Lung (tissue), 11 donors: ENCODE measurements at regions not wholly inside any gene's neighbourhood (a gene's known extent, or its start where the extent isn't known, plus 50 kb on each side); places are given as distances from the start of the nearest gene placed in this dataset.

Source experiments
- ATAC-seq: fragments of 200-7000 bp; cut with Tn5 transposase; one replicate; pipeline ENCODE4 v1.9.1; 2020; ENCODE audit warnings: moderate number of reproducible peaks; ENCODE audit not compliant: insufficient read depth, low FRiP score
- DNase-seq, 3 donors: peaks; one replicate each; pipeline ENCODE4 v3.0.0-alpha.2; 2013 to 2017
- H3K27ac ChIP-seq, 2 donors: one replicate each; pipeline ENCODE4 v1.5.1; 2013; ENCODE audit warnings: mild to moderate bottlenecking in 2 of 2, moderate library complexity in 2 of 2, control low read depth in 1 of 2, inconsistent platforms in 1 of 2, low read depth in 1 of 2, low read length in 1 of 2
- H3K27me3 ChIP-seq, 3 donors: one replicate each; pipeline ENCODE4 v1.5.1; 2013; ENCODE audit warnings: low read length in 2 of 3; ENCODE audit not compliant: control insufficient read depth in 3 of 3, insufficient read depth in 3 of 3
- H3K36me3 ChIP-seq, 4 donors: one replicate each; pipeline ENCODE4 v1.5.1; 2013; ENCODE audit warnings: low read length in 4 of 4, mild to moderate bottlenecking in 1 of 4, moderate library complexity in 1 of 4; ENCODE audit not compliant: control insufficient read depth in 4 of 4, insufficient read depth in 4 of 4
- H3K4me1 ChIP-seq, 5 donors: one replicate each; pipeline ENCODE4 v1.5.1; 2013; ENCODE audit warnings: low read length in 5 of 5, mild to moderate bottlenecking in 2 of 5, moderate library complexity in 1 of 5; ENCODE audit not compliant: control insufficient read depth in 5 of 5, insufficient read depth in 5 of 5
- H3K4me3 ChIP-seq: one replicate; pipeline ENCODE4 v1.5.1; 2013; ENCODE audit warnings: mild to moderate bottlenecking, control low read depth, moderate library complexity
- H3K9ac ChIP-seq, 2 donors: one replicate each; pipeline ENCODE4 v1.5.1; 2013; ENCODE audit warnings: low read length in 2 of 2, control low read depth in 1 of 2; ENCODE audit not compliant: insufficient read depth in 1 of 2
- H3K9me3 ChIP-seq, 4 donors: one replicate each; pipeline ENCODE4 v1.5.1; 2013; ENCODE audit warnings: low read length in 3 of 4, mild to moderate bottlenecking in 1 of 4, moderate library complexity in 1 of 4; ENCODE audit not compliant: control insufficient read depth in 4 of 4, insufficient read depth in 3 of 4
- CTCF ChIP-seq: IDR thresholded peaks from 2 replicates; pipeline ENCODE4 v1.5.1; 2012; ENCODE audit warnings: mild to moderate bottlenecking; ENCODE audit errors: control extremely low read depth, extremely low read depth
- WGBS, 2 donors: extraction: QIAGEN DNeasy Blood & Tissue Kit; methylation state at CpG; one replicate each; pipeline ENCODE4 v1.1.7; 2013; 5-methylcytosine and 5-hydroxymethylcytosine counted together
- donor health status: control.
- donor health status: control.
- donor health status: Bipolar disorder and iron deficiency.
- donor health status: healthy.
- donor health status: DM: yes; HTN: yes; CAD: no.

- no peak overlapping the region for H3K27ac ChIP-seq
- DNase-seq (no peak), ATAC-seq (no peak)
- no peak overlapping the region for H3K9ac ChIP-seq
- H3K4me3 ChIP-seq: no peak overlapping the region
- 97 to 100% methylated on average over 1 of the region's 1 CpG for WGBS, 2 donors
- no peaks in the 10 kb centered on the region for H3K4me1 ChIP-seq
- H3K27me3 ChIP-seq: no peaks in the 10 kb centered on the region
- peaks cover 0 to 2% (median 0%) of the 10 kb centered on the region in 4 donors for H3K9me3 ChIP-seq
- H3K36me3 ChIP-seq: no peaks in the 10 kb centered on the region
- no peak for TF ChIP-seq CTCF
Measured at GRCh38 chr1:17995480-17995879, 112.1 kb upstream of the IGSF21 start.

GRCh38 chr1:17998889-17999288, 108.7 kb upstream of the IGSF21 start:
- WGBS, 2 donors: 74 to 83% methylated on average over 6 of the region's 6 CpGs
- Histone ChIP-seq H3K9ac (no peak overlapping the region), H3K36me3 (no peaks in the 10 kb centered on the region), H3K9me3 (peaks cover 0 to 2% (median 0%) of the 10 kb centered on the region in 4 donors), H3K27me3 (peaks cover 0 to 6% (median 0%) of the 10 kb centered on the region in 3 donors), H3K27ac (no peak overlapping the region), H3K4me3 (no peak overlapping the region), H3K4me1 (no peaks in the 10 kb centered on the region)
- no peak for DNase-seq
- no peak for ATAC-seq
- TF ChIP-seq CTCF: no peak

GRCh38 chr1:17999884-18000283, 107.7 kb upstream of the IGSF21 start:
- H3K9me3 ChIP-seq: peaks cover 0 to 4% (median 0%) of the 10 kb centered on the region in 4 donors
- no peaks in the 10 kb centered on the region for H3K36me3 ChIP-seq
- H3K4me1 ChIP-seq: no peaks in the 10 kb centered on the region
- H3K9ac ChIP-seq: no peak overlapping the region
- ATAC-seq (no peak), DNase-seq (no peak)
- 68 to 72% methylated on average over 3 of the region's 3 CpGs for WGBS, 2 donors
- TF ChIP-seq CTCF: no peak
- no peak overlapping the region for H3K4me3 ChIP-seq
- H3K27ac ChIP-seq: no peak overlapping the region
- H3K27me3 ChIP-seq: peaks cover 0 to 6% (median 0%) of the 10 kb centered on the region in 3 donors

GRCh38 chr1:18001725-18002124, 105.9 kb upstream of the IGSF21 start:
- 58 to 67% methylated on average over 8 of the region's 8 CpGs for WGBS, 2 donors
- H3K27me3 ChIP-seq: peaks cover 0 to 6% (median 0%) of the 10 kb centered on the region in 3 donors
- DNase-seq: no peak

More at GRCh38 chr1:18001725-18002124, 105.9 kb upstream of the IGSF21 start:
- no peak overlapping the region for H3K9ac ChIP-seq
- no peaks in the 10 kb centered on the region for H3K36me3 ChIP-seq
- no peak overlapping the region for H3K27ac ChIP-seq
- peaks cover 0 to 4% (median 0%) of the 10 kb centered on the region in 4 donors for H3K9me3 ChIP-seq
- no peak for ATAC-seq
- H3K4me1 ChIP-seq: no peaks in the 10 kb centered on the region
- no peak overlapping the region for H3K4me3 ChIP-seq
- no peak for TF ChIP-seq CTCF
